SIG-M5 treated with dmso at 0.1 percent for 504 hours (cell line): ENCODE measurements at regions not wholly inside any gene's neighbourhood (a gene's known extent, or its start where the extent isn't known, plus 50 kb on each side); places are given as distances from the start of the nearest gene placed in this dataset.
"Not testable (repeated sequence)": the region's sequence is repeated elsewhere in the genome, so short reads cannot be mapped to it uniquely, and the experiment has no call there.

Experiments
- DNase-seq: peaks from one replicate; lab custom pipeline; 2025; ENCODE audit not compliant: unreplicated experiment; lab: John Stamatoyannopoulos, UW

DNA sequence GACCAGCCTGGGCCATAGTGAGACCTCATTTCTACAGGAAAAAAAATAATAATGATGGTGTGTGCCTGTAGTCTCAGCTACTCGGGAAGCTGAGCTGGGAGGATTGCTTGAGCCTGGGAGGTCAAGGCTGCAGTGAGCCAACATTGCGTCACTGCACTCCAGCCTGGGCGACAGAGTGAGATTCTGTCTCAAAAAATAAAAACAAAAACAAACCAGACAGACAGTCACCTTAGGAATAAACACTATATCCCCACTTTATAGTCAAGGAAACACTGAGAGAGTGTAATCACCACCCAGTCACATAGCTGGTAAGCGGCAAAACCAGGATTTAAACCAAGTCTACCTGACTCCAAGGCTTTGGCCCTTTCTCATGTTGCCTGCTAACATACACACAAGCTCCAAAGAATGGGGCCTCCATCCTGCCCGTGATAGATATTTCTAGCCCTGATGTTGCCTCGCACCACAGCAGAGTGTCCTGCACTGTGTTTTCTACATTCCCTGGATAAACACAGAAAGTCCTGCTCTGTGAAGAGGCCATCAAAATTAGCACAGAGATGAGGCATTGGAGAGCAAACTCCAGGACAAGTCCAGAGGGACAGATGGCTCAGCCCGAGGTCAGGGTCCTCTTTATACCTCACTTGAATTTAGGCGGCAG lies 66.1 kb upstream of the SMURF2 start:
- no peak for DNase-seq

DNA sequence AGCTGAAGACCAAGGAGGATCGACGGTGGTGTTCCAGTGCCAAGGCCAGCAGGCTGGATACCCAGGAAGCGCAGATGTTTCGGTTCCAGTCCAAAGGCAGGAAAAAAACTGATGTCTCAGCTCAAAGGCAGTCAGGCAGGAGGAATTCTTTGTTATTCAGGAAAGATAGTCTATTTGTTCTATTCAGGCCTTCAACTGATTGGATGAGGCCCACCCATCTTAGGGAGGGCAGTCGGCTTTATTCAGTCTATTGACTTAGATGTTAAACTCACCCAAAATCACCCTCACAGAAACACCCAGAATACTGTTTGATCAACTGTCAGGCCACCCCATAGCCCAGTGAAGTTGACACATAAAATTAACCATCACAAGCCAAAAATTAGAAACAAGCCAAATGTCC lies 63.9 kb upstream of the SMURF2 start:
- not testable (repeated sequence) for DNase-seq

GRCh38 chr17:64724246-64724645 lies 62.1 kb upstream of the SMURF2 start:
- DNase-seq, result not testable (repeated sequence)

GRCh38 chr17:64723781-64724180 lies 61.7 kb upstream of the SMURF2 start:
- DNase-seq, result no peak

DNA sequence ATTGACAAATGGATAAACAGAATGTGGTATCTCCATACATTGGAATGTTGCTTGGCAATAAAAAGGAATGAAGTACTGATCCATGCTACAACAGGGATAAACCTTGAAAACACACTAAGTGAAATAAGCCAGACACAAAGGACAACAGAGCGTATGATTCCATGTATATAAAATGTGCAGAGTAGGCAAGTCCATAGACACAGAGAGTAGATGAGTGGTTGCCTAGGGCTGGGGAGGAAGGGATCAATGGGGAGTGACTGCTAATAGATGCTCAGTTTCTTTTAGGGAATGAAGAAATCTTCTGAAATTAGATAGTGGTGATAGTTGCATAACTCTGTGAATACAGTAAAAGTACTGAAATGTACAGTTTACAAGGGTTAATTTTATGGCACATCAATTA lies 59.4 kb upstream of the SMURF2 start:
- DNase-seq, result not testable (repeated sequence)

- not testable (repeated sequence) for DNase-seq
Measured at GRCh38 chr17:64720253-64720652, 58.1 kb upstream of the SMURF2 start.

DNA sequence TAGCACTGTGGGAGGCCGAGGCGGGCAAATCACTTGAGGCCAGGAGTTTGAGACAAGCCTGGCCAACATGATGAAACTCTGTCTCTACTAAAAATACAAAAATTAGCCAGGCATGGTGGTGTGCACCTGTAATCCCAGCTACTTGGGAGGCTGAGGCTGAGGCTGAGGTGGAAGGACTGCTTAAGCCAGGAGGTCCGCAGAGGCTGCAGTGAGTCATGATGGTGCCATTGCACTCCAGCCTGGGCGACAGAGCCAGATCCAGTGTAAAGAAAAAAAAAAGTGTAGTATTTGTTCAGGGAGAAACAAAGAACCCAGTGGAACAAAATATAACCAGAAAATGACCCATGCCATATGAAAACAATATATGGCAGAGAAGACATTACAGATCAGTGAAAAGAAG lies 57.4 kb upstream of the SMURF2 start:
- DNase-seq, result not testable (repeated sequence)

GRCh38 chr17:64718816-64719215 lies 56.7 kb upstream of the SMURF2 start:
- not testable (repeated sequence) for DNase-seq

GRCh38 chr17:64718058-64718457 lies 56.0 kb upstream of the SMURF2 start:
- DNase-seq, result peak; percentile 75

DNA sequence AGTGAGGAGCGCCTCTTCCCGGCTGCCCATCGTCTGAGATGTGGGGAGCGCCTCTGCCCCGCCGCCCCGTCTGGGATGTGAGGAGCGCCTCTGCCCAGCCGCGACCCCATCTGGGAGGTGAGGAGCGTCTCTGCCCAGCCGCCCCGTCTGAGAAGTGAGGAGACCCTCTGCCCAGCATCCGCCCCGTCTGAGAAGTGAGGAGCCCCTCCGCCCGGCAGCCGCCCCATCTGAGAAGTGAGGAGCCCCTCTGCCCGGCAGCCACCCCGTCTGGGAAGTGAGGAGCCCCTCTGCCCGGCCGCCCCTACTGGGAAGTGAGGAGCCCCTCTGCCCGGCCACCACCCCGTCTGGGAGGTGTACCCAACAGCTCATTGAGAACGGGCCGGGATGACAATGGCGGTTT lies 54.4 kb upstream of the SMURF2 start:
- not testable (repeated sequence) for DNase-seq

DNA sequence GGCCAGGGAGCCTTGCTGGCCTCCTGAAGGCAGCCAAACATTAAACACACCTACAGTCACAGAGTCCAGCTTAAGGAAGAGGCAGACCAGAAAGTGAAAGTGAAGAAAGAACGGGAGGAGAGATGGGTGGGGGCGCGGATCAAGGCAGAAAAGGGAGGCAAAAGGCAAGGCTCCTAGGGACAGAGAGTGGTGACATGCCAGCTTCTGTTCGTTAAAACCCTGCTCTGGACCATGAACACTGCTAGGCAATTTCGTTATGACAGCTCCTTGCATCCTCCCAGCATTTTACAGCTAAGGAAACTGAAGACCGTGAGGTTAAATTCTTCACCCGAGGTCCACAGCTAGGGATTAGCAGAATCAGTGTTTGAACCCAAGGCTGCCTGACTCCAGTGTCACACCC lies 51.7 kb upstream of the SMURF2 start:
- DNase-seq, result not testable (repeated sequence)

DNA sequence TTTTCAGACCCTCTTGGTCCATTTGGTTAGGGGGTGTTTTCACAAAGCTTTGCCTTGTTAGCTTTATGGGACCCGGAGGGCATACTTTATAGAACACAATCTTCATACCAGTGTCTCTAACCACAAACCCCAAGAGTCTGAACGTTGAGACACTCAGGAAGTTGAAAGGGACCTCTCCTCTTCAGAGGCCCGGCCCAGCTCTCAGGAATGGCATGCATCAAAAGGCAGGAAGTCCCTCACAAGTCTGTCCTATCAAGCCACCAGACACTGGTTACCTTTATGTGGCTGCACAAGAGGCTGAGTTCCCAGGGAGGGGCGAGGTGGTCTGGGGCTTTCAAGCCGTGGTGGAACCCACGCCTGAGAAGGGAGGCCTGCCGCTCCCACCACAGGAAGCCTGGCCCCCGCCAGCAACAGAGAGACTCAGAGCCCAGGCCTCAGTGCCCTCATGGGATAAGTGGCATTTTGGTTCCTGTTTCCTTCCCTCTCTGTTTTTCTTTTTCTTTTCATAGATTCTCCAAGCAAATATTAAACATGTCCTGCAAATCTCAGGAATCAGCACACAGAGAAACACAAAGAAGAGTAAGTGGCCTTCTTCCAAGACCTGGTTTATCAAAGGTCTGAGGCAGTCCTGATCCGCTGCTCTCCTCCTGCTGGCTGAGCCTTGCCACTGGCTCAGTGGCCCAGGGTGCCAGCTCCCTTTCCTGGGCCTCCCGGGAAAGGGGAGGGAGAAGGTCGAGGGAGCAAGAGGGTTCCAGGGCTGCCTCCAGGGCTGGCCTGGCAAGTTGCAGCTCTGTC lies 50.6 kb upstream of the SMURF2 start:
- DNase-seq, result peak; percentile 27
